Epithelial cell of esophagus (primary cell): ENCODE measurements at regions not wholly inside any gene's neighbourhood (a gene's known extent, or its start where the extent isn't known, plus 50 kb on each side); places are given as distances from the start of the nearest gene placed in this dataset.

Experiments used
- DNase-seq: peaks from one replicate; pipeline ENCODE4 v3.0.0; 2010; ENCODE audit warnings: low read depth
- H3K4me3 ChIP-seq: 2 replicates; pipeline ENCODE4 v1.5.1; 2011; ENCODE audit warnings: mild to moderate bottlenecking, low read length, control low read depth
- TF ChIP-seq, protein P1 (sequence below): IDR thresholded peaks from 2 replicates; pipeline ENCODE4 v1.5.1; 2011; ENCODE audit warnings: low read depth, mild to moderate bottlenecking, low read length, control low read depth, inconsistent platforms; ENCODE audit not compliant: insufficient read depth; ENCODE audit errors: missing control alignments

DNA sequence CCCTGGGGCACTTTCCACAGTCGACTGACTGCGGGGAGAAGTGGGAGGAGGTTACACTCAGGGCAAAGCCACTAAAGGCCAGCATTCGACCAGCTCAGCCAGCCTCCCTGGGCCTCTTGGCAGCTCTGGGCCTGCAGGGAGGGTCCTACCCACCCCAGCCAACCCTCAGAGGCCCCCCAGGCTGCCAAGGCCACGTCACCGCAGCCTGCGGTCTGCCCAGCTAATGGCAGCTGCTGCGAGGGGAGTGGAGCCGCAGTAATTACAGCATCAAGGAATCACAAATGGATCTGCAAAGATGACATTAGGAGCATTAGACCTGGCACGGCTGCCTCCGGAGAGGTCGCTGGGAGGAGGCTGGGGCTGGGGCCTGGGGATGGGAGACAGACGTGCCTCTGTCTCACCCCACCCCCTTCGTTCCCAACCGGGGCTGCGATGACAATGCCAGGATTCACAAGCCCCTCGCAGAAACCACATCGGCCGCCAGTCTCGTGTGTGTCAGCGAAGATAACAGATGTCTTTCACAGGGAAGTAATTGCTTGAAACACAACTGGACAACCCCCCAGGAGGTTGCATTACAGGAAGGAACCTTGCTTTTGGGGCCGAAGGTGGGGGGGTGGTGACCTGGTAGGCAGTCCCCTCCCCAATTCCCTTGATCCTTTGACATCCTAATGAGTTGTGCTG lies 367.6 kb downstream of the BCOR start:
- TF ChIP-seq, protein P1, sequence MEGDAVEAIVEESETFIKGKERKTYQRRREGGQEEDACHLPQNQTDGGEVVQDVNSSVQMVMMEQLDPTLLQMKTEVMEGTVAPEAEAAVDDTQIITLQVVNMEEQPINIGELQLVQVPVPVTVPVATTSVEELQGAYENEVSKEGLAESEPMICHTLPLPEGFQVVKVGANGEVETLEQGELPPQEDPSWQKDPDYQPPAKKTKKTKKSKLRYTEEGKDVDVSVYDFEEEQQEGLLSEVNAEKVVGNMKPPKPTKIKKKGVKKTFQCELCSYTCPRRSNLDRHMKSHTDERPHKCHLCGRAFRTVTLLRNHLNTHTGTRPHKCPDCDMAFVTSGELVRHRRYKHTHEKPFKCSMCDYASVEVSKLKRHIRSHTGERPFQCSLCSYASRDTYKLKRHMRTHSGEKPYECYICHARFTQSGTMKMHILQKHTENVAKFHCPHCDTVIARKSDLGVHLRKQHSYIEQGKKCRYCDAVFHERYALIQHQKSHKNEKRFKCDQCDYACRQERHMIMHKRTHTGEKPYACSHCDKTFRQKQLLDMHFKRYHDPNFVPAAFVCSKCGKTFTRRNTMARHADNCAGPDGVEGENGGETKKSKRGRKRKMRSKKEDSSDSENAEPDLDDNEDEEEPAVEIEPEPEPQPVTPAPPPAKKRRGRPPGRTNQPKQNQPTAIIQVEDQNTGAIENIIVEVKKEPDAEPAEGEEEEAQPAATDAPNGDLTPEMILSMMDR = no peak
- no peak for DNase-seq
- H3K4me3 ChIP-seq = no peak overlapping the region

DNA sequence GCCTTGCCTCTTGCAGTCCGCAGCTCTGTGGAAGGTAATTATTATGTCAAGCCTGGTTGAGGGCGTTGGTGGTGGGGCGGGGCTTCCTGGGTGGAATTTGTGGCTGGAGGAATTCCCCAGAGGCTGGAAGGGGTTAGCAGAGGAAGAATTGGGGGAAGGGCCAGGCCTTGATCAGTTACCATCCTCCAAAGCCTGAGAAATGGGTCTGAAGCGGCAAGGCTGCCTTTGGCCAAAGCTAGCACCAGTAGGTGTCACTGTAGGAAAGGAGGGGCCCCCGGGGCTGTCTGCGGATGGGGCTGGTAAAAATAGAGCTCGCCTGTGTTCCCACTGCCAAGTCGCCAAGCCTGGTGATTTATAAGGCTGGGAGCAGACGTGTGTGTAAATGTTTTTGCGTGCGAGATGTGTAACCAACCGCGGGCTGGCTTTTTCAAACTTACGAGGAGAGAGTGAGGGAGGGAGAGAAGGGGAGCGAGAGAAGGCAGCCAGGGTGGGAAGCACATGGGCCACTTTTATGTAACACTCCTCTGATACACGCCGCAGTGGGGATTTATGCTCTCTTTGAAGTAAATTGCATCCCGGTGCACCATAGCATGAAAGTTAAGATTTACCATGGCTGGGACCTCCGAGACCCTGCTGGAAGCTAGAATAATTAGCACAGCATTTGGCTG lies 367.0 kb downstream of the BCOR start:
- no peak overlapping the region for H3K4me3 ChIP-seq
- TF ChIP-seq, protein P1 = peak; percentile 62
- peak; percentile 47 for DNase-seq

DNA sequence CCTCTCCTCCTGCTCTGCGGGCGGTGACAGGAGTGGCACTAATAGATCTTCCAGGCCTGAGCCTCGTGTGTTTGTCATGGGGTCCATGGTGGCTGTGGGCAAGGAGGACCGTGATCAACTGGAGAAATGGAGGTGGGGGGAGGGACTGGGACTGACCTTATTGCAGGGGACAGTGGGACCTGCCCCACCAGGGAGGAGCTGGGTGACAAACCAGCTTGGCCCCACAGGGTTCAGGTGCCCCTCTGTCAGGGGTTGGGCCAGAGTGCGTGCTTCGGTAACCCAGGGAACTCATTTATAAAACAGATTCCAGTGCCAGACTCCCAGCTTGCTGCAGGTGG lies 366.5 kb downstream of the BCOR start:
- H3K4me3 ChIP-seq = no peak overlapping the region
- no peak for DNase-seq
- TF ChIP-seq, protein P1 = no peak

DNA sequence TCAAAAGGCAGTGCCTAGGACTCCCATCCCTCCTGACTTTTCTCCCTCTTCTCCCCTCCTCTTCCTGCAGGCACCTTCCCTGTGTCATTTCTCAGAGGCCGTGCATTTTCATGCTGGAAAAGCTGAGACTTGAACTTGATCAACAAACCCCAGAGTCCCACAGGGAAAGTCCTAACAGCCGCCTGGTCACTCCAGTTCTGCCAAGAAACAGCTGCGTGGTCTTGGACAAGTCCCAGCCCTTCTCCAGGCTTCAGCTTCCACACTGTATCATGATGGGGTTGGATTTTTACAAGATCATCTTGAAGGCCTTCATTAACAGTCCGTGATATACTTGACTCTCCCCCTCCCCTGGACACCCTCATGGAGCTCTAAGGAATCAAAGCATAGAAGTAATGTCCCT lies 366.0 kb downstream of the BCOR start:
- DNase-seq = no peak
- H3K4me3 ChIP-seq = no peak overlapping the region
- TF ChIP-seq, protein P1 = no peak

DNA sequence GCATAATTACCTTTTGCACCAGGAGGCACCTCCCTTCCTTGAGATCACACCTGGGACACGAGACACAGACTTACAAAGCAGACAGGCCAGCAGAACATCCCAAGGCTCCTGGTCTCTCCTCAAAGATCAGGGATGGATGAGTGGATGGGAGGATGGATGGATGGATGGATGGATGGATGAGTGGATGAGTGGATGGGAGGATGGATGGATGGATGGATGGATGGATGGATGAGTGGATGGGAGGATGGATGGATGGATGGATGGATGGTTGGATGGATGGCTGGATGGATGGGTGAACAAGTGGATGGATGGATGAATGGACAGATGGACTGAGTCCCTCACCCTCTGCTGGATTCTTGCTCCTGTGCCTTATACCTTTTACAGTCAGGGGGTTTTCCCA lies 364.0 kb downstream of the BCOR start:
- TF ChIP-seq, protein P1 = no peak
- no peak overlapping the region for H3K4me3 ChIP-seq
- no peak for DNase-seq

DNA sequence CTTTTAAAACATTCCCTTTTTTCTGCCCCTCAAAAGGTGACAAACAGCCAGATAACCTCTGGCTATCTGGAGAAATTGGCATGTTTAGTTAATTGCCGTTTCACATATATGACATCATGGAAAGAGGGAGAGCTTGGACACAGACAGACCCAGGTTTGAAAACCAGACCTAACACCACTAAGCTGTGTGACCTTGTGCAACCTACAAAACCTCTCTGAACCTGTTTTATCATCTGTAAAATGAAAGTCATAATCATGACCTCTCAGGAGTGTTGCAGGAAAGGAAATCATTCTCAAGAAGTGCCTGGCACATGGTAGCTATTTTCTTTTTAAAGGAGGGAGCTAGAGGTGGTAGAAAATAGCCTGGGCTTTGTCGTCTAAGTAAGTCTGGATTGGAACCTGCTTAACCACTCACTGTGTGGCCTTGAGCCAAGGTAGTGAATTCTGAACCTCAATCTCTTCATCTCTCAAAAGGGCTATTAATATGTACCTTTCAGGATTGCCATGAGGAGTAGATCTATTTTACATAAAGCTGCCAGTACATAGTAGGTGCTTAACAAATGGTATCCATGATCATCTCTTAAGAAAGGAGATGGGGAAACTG lies 363.5 kb downstream of the BCOR start:
- DNase-seq = no peak
- H3K4me3 ChIP-seq = no peak overlapping the region
- TF ChIP-seq, protein P1 = no peak
